HG03565 (cell line): ENCODE measurements at regions not wholly inside any gene's neighbourhood (a gene's known extent, or its start where the extent isn't known, plus 50 kb on each side); places are given as distances from the start of the nearest gene placed in this dataset.
"Not testable (repeated sequence)": the region's sequence is repeated elsewhere in the genome, so short reads cannot be mapped to it uniquely, and the experiment has no call there.

ENCODE experiments used
- ATAC-seq: cut with Tn5 transposase; IDR thresholded peaks from one replicate; pipeline ENCODE4 v1.9.1; 2021; ENCODE audit warnings: mild to moderate bottlenecking, moderate library complexity; ENCODE audit not compliant: unreplicated experiment

DNA sequence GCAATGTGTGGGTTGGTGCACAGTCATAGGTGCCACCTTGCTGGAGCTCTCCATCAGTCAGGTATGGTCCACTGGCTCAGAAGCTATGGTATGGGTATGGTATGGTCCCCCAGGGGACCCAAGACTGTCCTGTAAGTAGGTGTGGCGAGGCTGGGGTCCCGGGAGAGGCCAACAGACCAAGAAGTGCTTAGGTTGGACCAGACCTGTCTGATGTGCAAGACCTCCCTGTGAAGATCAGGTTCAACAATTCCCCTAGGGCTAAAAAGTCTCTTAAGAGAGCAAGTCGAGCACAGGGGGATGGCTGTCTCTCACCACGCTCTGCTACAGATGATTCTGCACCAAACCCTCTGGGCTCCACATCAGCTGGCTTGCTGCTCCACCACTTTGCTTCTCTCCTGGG, 1145.0 kb downstream of the RPA4 start:
- ATAC-seq = no peak

DNA sequence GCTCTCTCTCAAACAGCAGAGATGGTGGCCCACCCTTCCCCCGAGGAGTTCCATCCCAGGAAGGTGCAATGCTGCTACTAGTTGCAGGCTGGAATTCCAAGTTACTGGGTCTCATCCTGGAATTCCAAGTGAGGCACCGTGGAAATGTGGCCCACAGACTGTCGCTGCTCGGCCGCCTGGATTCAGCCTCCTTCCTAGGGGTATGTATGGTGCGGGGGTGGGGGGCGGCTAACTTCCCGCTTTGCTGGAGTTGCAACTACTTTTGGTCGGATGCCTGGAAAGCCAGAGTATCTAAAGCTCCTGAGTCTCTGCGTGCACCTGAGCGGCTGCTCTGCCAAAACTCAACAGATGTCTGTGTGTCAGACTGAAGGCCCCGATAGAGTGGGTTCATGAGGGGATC, 1146.2 kb downstream of the RPA4 start:
- no peak for ATAC-seq

GRCh38 chrX:98057176-98057575, 1173.5 kb downstream of the RPA4 start:
- ATAC-seq = no peak

- no peak for ATAC-seq
These were observed 1181.4 kb downstream of the RPA4 start for GRCh38 chrX:98065151-98065550.

GRCh38 chrX:98067611-98068010, 1183.9 kb downstream of the RPA4 start:
- ATAC-seq = no peak

- ATAC-seq = no peak
These were observed 1184.4 kb downstream of the RPA4 start for GRCh38 chrX:98068024-98068580.

DNA sequence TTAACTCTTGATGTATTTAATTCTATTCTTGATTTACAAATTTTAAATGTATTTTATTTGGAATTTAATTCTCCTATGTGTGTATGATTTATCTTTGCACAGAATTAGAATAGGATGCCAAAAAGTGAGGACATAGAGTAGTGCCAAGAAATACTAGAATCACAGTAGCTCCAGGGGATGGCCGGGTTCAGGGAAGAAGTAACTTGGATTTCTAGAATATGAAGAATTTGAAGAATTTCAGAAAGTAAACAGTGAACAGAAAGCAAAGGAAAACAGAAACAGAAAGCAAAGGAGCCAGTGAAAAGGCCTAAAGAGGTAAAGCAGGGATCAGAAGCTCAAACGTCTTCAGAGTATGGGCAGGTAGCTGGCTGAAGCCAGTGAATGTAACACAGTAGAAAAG, 1187.6 kb downstream of the RPA4 start:
- ATAC-seq = no peak

- ATAC-seq = no peak
These were observed 1193.7 kb downstream of the RPA4 start for GRCh38 chrX:98077440-98077839.

- ATAC-seq = no peak
These were observed 1228.0 kb downstream of the RPA4 start for GRCh38 chrX:98111684-98112083.

GRCh38 chrX:98114021-98114420, 1230.3 kb downstream of the RPA4 start:
- ATAC-seq = no peak

GRCh38 chrX:98141466-98141865, 1257.8 kb downstream of the RPA4 start:
- no peak for ATAC-seq

DNA sequence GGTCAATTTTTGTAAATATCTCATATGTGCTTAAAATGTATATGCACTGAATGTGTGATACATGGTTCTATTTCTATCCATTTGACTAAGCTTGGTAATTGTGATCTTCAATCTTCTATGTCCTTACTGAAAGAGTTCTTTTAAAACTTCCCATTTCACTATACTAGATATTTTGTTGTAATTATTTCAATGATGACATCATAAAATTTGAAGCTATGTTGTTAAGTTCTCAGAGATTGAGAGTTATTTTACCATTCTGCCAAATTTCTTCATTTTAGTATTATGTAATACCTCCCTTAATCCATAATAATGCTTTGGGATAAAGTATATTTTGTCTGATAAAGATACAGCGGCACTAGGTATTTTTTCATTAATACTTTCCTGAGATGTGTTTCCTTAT, 1307.3 kb downstream of the RPA4 start:
- no peak for ATAC-seq

DNA sequence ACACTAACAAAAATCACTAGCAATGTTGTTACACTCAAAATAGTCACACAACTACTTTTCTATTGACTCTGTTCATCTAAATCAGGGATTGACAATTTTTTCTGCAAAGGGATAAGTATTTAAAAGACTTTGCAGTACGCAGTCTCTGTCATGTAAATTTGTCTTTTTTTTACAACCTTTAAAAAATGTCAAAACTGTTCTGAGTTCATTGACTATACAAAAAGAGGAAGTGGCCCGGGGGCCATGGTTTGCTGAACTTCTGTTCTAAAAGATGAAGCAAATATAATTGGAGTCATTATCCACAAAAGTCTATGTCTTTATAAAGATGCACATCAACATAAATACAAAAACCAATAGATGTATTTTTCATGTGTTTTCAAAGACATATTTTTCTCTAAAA, 1310.3 kb downstream of the RPA4 start:
- no peak for ATAC-seq

GRCh38 chrX:98203800-98204199, 1320.1 kb downstream of the RPA4 start:
- no peak for ATAC-seq

DNA sequence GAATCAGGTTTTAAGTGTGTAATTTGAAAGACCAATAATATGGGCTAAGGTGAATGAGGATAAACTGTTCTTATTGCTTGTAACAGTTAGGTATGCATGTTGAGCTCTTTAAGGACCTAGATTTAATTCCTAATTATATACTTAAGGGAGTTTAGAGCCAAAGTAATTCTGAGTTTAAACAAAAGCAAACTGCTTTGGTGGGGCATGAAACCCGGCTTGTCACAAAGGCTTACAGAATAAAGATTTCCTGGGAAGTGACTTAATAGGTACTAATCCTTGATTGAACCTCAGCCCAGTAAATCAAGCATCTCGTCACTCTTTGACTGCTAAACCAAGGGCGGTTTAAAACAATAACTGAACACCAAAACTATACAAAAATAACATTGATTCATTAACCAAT, 1324.2 kb downstream of the RPA4 start:
- ATAC-seq = no peak

GRCh38 chrX:98231003-98231402, 1347.3 kb downstream of the RPA4 start:
- no peak for ATAC-seq

DNA sequence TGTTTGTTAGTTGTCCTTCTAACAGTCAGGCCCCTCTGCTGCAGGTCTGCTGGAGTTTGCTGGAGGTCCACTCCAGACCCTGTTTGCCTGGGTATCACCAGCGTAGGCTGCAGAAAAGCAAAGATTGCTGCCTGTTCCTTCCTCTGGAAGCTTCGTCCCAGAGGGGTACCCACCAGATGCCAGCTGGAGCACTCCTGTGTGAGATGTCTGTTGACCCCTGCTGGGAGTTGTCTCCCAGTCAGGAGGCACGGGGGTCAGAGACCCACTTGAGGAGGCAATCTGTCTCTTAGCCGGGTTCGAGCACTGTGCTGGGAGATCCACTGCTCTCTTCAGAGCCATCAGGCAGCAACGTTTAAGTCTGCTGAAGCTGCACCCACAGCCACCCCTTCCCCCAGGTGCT, 1356.4 kb downstream of the RPA4 start:
- not testable (repeated sequence) for ATAC-seq

GRCh38 chrX:98263135-98263534, 1379.4 kb downstream of the RPA4 start:
- no peak for ATAC-seq

GRCh38 chrX:98289726-98290125, 1406.0 kb downstream of the RPA4 start:
- ATAC-seq = no peak

GRCh38 chrX:98294310-98294709, 1410.6 kb downstream of the RPA4 start:
- no peak for ATAC-seq

DNA sequence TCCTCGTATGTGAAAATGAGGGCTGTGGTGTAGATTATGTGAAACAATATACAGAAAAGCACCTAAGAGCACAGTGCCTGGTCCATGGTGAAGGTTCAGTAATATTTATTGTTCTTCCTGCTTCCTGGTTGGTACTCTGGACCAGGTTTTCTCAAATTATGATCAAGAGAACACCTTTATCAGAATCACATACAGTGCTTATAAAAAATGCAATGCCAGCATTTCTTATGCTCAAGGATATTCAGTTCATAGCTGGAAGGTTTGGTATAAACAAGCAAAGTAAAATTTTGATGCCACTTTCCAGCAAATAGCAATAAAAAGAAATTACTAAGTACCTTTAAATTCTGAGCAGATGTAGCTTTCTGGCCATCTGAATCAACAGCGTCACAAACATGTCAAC, 1412.4 kb downstream of the RPA4 start:
- no peak for ATAC-seq

- no peak for ATAC-seq
These were observed 1416.1 kb downstream of the RPA4 start for GRCh38 chrX:98299785-98300184.

DNA sequence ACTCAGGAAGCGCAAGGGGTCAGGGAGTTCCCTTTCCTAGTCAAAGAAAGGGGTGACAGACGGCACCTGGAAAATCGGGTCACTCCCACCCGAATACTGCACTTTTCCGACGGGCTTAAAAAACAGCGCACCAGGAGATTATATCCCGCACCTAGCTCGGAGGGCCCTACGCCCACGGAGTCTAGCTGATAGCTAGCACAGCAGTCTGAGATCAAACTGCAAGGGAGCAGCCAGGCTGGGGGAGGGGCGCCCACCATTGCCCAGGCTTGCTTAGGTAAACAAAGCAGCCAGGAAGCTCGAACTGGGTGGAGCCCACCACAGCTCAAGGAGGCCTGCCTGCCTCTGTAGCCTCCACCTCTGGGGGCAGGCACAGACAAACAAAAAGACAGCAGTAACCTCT, 1416.8 kb downstream of the RPA4 start:
- ATAC-seq = not testable (repeated sequence)

GRCh38 chrX:98331407-98331806, 1447.7 kb downstream of the RPA4 start:
- no peak for ATAC-seq
